Esophagus squamous epithelium (tissue), 4 donors: ENCODE measurements at regions not wholly inside any gene's neighbourhood (a gene's known extent, or its start where the extent isn't known, plus 50 kb on each side); places are given as distances from the start of the nearest gene placed in this dataset.

Experiments used
- CTCF ChIP-seq, 6 experiments: fragments of 450-650 bp in 4 of 6; fragments of 200-600 bp in 2 of 6; sonication (generic) in 2 of 6; IDR thresholded peaks; one replicate each; pipeline ENCODE4 v1.5.1; 2016 to 2019; ENCODE audit warnings: antibody characterized with exemption in 6 of 6, mild to moderate bottlenecking in 4 of 6, moderate library complexity in 4 of 6
- POLR2A ChIP-seq, 4 donors: fragments of 450-650 bp; IDR thresholded peaks; one replicate each; pipeline ENCODE4 v1.6.1; 2017; ENCODE audit warnings: antibody characterized with exemption in 4 of 4, mild to moderate bottlenecking in 4 of 4, moderate library complexity in 3 of 4

- TF ChIP-seq POLR2A (IDR thresholded peaks at IDR 0.05) (no peak), CTCF (IDR thresholded peaks at IDR 0.05) (no peak)
These were observed 401.6 kb upstream of the PRR16 start for GRCh38 chr5:120062515-120062917.
